Limb (tissue), 2 donors: ENCODE measurements at regions not wholly inside any gene's neighbourhood (a gene's known extent, or its start where the extent isn't known, plus 50 kb on each side); places are given as distances from the start of the nearest gene placed in this dataset.
A peak's percentile ranks its signal among the peaks of the same experiment; 100 is the strongest.
"Not testable (repeated sequence)": the region's sequence is repeated elsewhere in the genome, so short reads cannot be mapped to it uniquely, and the experiment has no call there.

Experiments
- DNase-seq, 2 donors: peaks; one replicate each; pipeline ENCODE4 v3.0.0-alpha.2; 2016; ENCODE audit errors: extremely low spot score in 2 of 2

DNA sequence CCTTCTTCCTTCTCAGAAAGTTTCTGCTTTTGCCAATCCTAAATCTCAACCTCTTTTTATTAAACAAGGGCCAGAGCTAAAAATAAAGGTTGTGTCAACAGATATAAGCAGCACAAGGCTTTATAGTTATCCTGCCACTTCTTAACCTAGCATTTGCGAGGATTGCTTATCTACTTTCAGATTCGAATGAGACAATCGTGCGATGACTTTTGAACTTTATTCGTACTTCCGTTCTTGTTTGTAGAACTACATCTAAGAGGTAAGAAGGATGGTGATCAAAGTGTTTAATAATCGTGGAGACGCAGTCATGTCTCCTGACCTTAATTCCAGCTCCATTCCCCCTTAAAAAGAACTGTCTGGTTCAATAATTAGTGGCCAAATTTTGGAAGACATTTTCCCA lies 578.6 kb downstream of the PIK3C3 start:
- DNase-seq, result no peak

DNA sequence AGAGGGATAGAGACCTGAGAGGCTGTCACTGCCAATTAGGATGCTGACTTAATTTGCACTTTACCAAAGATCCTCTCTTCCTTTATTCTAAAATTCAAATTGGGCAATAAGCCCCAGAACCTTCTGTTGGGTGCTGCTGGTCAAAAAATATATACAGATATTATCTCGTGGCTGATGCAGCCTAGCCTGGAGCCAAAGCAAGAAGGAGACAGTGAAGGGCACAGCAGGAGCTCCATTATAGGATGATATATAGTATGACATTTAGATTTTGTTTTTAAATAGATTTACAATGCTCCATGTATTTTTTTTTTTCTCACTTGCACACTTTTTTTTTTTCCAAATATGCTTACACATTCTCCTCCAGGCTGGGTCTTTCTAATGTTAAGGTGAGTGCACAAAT lies 579.3 kb downstream of the PIK3C3 start:
- DNase-seq, result no peak

DNA sequence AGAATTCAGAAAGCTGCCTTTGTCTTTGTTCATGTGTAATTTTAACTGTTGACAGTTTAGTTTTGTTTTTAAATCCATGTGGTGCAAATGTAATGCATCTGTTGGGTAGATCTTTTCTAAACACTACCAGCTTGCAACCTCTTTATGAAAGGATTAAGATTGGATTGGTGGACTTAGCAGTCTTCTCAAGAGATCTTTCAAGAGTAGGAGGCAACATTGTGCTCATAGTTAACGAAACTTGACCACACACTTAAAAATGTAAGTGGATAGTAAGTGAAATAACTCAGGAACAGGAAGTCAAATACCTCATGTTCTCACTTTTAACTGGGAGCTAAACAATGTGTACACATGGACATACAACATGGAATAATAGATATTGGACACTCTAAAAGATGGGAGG lies 579.0 kb downstream of the RIT2 start:
- DNase-seq, result no peak

DNA sequence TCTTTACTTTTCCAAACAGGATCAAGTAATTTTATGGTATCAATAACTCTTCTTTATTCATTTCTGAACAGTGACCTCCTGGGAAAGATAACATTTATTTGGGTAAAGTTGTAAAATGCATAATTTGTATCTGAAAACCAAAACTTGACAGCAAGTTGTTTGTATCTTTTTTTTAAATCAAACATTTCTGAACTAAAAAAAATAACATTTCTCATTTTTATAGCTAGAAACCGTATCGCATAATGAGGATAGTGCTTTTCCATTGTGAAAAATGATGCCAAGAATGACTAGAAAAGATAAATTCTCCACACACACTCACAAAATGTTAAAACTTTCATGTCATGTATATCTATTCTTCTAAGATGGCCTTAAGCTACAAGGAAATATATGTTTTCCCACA lies 578.2 kb downstream of the RIT2 start:
- no peak for DNase-seq

DNA sequence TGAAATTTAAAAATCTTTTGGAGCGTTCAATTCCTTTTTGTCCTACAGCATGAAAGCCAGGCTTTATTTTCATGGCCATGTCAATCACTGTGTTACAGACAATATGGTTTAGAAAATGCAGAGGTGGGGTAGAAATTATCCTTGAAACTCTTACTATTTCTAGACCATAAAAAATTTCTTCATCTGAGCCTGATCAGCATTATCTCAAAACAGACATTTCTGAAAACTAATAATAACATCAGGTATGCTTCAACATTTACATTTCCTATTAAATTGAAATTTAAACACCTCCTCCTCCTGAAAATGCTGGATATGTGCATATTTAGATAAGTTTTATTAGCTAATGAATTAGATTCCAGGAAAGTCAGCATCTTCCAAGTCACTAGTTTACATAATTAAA lies 570.6 kb downstream of the RIT2 start:
- DNase-seq, result no peak

DNA sequence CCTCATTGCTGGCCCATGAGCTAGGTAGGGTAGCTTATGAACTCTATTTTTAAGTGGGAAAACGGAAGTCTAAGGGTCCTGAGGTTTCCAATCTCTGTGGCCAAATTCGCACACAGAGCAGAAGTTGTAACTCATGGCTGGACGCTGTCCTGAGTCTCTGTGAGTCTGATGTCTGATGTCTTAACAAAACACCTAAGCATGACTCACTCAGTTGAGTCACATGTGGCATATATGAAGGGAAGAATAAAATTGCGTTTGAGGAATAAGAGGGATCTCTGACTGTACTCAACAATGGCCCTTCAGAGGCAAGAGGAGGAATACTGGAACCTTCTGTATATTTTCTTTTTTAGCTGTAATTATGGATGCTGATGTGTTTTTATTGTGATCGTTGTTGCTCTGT lies 569.7 kb downstream of the RIT2 start:
- no peak for DNase-seq

DNA sequence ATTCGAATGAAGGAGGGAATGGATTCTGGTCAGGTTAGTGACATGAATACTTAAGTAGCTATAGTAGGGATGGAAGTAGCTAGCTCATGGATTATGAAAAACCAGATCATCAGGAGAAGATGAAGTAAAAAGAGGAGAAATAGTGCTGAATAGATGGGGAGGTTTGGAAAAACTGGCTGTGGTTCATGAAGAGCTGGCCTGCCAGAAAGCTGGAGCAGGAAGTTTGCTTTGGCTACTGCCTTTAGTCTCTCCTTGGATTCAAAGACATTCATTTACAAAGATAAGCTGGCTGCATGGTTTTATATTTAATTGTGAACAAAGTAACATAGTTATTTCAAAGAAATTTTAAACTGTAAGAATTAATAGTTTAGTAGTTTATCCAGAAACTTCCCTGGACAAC lies 567.0 kb downstream of the RIT2 start:
- DNase-seq, result no peak

DNA sequence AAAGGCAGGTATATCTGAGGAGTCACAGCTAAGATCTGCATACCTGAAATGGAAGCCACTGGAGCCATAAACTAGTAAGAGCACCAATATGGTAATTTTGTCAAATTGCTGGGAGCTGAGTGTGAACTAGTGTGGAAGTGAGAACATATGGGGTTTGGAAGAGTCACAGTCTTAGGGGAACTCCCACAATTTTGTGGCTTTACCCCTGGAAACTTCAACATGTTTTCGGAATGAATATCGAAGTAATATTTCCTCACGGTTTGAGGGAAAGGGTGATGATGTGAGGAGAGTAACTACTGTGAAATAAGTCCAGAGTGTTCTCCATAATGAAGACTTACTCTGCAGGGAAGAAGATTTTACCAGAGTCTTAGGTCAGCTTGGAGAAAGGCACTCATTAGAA lies 565.9 kb downstream of the RIT2 start:
- DNase-seq, result no peak

DNA sequence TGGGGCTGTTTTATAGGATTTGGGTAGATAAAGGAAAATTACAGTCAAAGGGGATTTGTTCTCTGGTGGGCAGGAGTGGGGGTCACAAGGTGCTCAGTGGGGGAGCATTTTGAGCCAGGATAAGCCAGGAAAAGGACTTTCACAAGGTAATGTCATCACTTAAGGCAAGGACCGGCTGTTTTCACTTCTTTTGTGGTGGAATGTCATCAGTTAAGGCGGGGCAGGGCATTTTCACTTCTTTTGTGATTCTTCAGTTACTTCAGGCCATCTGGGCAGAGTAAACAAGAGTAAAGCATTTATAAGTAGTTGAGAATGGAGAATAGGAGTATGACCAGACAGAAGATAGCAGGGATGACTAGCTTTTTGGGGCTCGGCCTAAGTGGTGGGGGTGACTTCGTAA lies 562.9 kb downstream of the RIT2 start:
- not testable (repeated sequence) for DNase-seq

DNA sequence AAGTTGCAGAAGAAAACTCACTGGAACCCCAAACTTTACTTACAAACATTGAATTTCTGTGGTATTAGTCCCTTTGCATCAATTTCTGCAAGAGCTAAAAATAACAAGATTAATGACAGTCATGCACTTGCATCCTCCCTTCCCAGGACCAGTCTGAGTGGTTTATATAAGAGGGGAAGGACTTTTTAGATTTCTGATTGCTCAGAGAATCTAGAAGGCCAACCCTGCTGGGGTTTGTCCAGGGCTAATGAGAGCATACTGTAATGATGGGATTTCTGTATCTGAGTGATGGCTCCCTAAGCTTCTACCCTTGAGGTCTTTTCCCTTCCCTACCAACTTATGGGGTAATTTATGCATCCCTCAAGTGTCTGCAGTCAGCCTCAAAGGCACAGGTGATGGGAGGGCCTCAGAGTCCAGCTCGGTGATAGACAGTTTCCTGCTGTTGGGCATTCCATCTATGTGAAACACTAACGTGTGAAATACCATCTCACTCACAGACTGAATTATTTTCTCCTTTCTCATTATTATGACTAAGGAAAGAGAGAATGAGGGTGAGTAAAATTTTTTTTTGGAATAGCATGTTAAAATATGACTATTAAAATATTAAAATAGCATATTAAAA lies 556.3 kb downstream of the RIT2 start:
- DNase-seq, result no peak

DNA sequence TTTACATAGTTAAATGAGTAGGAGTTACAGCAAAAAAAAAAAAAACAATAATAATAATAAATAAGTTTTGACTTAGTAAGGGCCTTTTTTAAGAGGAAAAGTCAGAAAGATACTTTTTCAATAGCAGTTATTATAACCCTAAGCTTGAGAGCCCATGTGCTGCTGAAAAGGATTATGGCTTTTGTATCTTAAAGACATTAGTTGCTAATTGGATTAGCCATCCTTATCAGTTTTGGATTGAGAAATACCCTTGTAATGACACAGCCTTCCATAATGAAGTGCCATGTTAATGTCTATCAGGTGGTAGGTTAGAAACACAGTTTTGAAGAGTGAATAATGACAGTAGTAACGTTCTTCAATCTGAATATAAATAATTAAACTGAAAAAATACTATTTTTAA lies 554.0 kb downstream of the RIT2 start:
- DNase-seq, result no peak

DNA sequence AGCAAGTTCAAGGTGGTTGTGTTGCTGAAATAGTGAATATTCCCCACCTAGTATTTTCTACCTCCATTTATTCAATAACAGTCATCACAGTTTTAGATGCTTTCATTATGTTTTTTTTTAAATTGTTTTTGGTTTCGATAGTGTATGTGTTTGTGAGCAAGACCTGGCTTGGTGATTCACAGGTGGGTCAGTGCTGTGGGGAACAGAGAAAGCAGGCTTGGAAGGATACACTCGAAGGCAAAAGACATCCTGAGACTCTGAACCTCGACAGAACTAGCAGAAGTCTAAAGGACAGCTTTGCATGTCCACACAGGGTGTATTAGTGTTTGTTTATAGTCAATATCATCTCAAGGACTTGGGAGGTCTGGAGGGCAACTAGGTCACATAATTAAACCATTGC lies 551.5 kb downstream of the RIT2 start:
- DNase-seq, result no peak

DNA sequence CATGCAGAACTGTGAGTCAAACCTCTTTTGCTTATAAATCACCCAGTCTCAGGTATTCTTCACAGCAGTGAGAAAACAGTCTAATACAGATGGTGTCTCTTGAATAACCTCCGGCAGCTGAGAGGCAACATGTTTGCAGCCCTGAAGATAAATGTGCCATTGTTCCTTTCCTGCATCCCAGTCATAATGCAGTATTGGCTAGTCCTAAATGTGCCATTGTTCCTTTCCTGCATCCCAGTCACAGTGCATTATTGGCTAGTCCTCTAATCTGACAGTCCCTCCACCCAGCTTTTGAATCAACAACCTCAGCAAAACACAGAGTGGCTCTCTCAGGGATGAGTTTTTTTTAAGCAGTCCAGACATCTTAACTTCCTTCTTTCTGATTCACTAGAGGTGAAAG lies 550.7 kb downstream of the RIT2 start:
- DNase-seq, result no peak

DNA sequence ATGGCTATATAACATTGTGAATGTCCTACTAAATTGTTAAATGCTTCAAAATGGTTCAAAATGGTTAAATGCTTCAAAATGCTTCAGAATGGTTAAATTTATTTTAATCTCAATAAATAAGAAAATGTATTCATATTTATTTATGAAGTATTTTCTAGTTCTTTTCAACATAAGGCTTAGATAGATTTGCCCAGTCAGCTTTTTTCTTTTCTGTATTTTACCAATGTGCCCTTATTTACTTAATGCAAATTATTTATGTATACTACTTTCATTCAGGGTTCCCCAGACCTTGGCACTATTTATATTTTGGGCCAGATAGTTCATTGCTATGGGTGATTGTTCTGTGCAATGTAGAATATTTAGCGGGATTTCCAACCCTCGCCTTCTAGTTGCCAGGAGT lies 546.7 kb downstream of the RIT2 start:
- no peak for DNase-seq

DNA sequence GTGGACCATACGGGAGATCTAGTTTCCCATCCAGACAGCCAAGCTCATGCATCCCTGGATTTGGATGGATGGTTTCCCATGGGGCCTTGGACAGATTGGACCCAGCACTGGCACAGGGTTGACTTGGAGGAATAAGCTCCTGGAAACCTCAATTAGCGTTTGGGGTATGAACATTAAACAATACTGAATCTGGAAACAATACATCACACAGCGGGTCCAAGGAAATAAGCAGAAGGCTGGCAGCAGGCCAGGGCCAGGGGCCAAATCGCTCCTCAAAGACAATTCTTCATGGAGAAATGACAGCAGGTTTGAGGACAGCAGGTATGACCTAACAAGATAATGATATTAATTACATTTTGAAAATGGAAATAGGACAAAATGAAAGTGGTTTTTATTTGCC lies 540.6 kb downstream of the RIT2 start:
- peak in 1 of 2 donors; percentile 36 for DNase-seq

DNA sequence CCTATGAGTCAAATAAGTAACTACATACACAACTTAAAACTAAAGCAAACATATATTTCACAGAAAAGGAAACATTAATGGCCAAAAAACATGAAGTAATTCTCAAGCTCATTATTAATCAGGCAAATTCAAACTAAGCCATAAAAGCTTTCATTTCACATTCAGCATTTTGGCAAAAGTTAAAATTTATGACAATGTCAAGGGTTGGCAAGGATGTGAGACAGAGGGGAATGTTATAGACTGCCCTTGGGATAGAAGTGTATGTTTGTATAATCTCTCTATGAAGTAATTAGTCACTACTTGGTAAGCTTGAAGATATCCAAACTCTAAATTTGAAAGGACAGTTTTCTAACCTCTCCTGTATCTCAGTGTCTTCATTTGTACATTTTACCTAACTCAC lies 539.4 kb downstream of the RIT2 start:
- no peak for DNase-seq

DNA sequence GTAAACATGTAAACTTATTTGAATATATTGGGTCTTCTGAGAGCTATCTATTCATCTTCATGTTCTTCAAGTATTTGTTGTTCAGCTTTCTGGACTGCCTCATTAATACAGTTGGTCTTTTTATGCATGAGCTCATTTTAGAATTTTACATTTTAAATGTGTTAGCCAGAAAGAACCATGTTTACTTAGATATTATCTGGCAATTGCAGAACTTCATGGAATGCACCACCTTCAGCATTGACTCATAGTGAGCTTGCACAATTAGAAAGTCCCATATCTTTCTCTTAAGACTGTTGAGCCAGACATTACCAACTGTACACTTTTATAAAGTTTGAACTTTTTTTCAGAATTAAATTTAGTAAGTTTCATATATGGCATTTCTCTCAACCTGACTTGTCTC lies 536.7 kb downstream of the RIT2 start:
- DNase-seq, result no peak

DNA sequence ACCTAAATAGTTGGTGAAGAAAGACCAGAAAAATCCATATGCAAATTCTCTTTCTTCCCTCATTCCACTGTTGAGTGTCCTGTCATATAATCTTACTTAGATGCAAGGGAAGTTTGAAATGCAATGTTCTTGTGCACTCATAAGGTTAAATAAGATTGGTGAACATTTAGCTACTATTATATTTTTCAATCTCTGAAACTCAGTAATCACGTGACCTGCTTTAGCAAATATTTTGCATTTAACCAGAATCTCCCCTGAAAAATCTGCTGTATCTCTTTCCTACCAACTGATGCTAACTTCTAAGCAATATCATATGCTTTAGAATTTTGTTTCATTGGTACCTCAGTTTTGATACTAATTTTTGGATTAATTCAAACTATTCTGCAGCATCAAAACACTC lies 533.2 kb downstream of the RIT2 start:
- no peak for DNase-seq

DNA sequence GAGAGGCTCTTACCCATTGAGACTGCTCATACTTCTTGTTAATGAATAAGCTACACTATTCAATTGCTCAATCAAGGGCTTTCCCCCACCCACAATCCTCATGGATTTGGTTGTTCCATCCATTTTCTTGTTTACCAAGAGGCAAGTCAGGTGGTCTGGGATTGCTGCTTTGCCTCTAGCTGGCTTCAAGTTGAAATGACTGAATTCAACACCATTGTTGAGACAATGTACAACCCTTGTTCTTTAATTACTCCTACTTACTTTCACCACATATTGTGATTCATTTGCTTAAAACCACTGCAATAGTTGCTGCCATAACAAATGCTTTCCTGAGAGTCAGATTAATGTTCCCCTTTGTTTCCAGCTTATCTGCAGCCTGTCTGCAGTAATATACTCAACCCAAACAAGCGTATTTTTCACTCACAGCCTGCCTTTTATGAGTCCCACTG lies 532.2 kb downstream of the RIT2 start:
- no peak for DNase-seq

DNA sequence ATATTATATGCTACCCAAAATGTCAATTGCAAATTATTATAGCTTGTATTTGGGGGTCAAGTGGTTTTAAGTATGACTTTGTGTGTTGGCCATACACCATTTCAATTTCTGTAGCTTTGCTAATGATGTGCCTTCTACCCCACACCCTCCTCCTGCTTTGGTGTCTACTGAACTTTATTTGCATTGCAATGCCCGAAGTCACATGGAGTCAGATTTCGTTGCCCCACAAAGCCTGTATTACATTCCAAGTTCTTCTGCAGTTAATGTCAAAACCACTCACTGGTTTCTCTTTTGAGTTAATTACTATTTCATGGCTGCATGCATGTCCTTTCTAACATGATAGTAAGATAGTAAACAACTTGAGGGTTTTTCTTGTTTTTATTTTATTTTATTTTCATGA lies 528.9 kb downstream of the RIT2 start:
- no peak for DNase-seq

DNA sequence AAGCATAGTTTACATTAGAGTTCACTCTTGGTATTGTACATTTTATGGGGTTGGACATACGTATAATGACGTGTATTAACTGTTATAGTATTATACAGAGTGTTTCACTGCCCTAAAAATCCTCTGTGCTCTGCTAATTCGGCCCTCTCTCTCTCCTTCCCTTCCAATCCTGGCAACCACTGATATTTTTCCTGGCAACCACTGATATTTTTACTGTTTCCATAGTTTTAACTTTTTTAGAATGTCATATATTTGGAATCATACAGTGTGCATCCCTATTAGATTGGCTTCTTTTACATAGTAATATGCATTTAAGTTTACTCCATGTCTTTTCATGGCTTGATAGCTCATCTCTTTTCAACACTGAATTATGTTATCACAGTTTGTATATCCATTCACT lies 526.7 kb downstream of the RIT2 start:
- DNase-seq, result peak in 1 of 2 donors; percentile 34

DNA sequence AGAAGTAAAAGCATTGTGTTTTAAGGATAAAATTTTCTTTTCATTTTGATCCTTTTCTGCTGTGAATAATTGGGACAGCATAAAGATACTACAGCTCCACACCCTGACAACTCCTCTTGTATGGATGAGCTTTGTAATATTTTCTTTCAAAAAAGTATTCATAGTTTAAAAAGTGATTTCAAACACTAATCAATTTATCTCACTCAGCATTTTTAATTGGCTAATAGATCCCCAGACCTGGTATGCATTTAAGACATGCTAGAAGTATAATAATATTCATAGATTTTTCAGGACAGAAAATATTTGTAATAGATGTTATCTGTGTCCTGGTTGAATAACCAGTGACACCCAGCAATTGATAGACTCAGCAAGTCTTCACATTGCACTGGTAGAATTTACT lies 510.7 kb downstream of the RIT2 start:
- no peak for DNase-seq

DNA sequence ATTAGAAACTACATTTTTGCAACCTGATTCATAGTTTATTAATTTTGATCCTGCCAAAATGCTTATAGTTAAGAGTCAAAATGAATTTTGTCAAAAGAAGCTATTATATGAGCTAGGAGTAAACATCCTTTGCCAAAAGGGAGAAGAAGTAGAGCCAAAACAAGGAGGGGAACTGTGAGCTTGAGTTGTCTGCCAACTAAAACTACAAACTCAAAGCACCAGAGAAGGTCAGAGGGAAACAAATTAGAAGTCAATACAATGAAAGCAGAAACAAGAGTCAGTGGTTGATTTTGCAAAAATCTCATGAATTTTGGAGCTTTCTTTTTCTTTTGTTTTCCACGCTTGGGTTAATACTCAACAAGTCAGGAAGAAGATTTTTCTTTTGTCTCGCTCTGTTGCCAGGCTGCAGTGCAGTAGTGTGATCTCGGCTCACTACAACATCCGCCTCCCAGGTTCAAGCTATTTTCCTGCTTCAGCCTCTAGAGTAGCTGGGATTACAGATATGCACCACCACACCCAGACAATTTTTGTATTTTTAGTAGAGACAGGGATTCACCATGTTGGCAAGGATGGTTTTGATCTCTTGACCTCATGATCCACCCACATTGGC lies 508.5 kb downstream of the RIT2 start:
- no peak for DNase-seq

DNA sequence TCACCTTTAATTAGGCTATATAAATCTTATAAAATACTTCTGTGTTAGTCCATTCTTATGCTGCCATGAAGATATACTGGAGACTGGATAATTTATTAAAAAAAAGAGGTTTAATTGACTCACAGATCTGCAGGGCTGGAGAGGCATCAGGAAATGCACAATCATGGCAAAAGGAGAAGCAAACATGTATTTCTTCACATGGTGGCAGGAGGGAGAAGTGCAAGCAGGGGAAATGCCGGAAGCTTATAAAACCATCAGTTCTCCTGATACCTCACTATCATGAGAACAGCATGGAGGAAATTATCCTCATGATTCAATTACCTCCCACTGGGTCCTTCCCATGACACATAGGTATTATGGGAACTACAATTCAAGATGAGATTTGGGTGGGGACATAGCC lies 504.4 kb downstream of the RIT2 start:
- no peak for DNase-seq
